HUES64 (cell line): ENCODE measurements at regions not wholly inside any gene's neighbourhood (a gene's known extent, or its start where the extent isn't known, plus 50 kb on each side); places are given as distances from the start of the nearest gene placed in this dataset.
"Not testable (repeated sequence)": the region's sequence is repeated elsewhere in the genome, so short reads cannot be mapped to it uniquely, and the experiment has no call there.

ENCODE experiments used
- H3K27ac ChIP-seq: 2 replicates; pipeline ENCODE4 v1.7.0; 2013; ENCODE audit warnings: low read depth, low read length, inconsistent platforms
- H3K27me3 ChIP-seq: 2 replicates; pipeline ENCODE4 v1.6.1; 2013; ENCODE audit warnings: mild to moderate bottlenecking, low read length; ENCODE audit not compliant: insufficient read depth
- H3K36me3 ChIP-seq: 2 replicates; pipeline ENCODE4 v1.6.1; 2013; ENCODE audit warnings: mild to moderate bottlenecking, low read length; ENCODE audit not compliant: insufficient read depth
- H3K4me1 ChIP-seq: 2 replicates; pipeline ENCODE4 v1.6.1; 2013; ENCODE audit warnings: mild to moderate bottlenecking, low read length, moderate library complexity; ENCODE audit not compliant: insufficient read depth
- H3K4me3 ChIP-seq: 2 replicates; pipeline ENCODE4 v1.5.1; 2013; ENCODE audit warnings: mild to moderate bottlenecking, low read length, moderate library complexity
- H3K9ac ChIP-seq: 2 replicates; pipeline ENCODE4 v1.6.1; 2013; ENCODE audit warnings: mild to moderate bottlenecking, low read depth, low read length
- H3K9me3 ChIP-seq: 2 replicates; pipeline ENCODE4 v1.6.1; 2013; ENCODE audit warnings: low read depth, low read length; ENCODE audit not compliant: insufficient read depth
- whole genome bisulfite sequencing: fragments of 150-250, 120-280 bp; methylation state at CpG from one replicate; pipeline ENCODE4 v1.1.7; 2013; ENCODE audit warnings: missing lambda C conversion rate; 5-methylcytosine and 5-hydroxymethylcytosine counted together

- no peaks in the 10 kb centered on the region for H3K36me3 ChIP-seq
- H3K9me3 ChIP-seq = no peaks in the 10 kb centered on the region
- no peak overlapping the region for H3K9ac ChIP-seq
- no peak overlapping the region for H3K4me3 ChIP-seq
- H3K4me1 ChIP-seq = no peaks in the 10 kb centered on the region
- 96% methylated on average over 4 of the region's 4 CpGs for WGBS
- H3K27ac ChIP-seq = no peak overlapping the region
- no peaks in the 10 kb centered on the region for H3K27me3 ChIP-seq
Measured at GRCh38 chr13:71382285-71382684, 484.7 kb downstream of the DACH1 start.

DNA sequence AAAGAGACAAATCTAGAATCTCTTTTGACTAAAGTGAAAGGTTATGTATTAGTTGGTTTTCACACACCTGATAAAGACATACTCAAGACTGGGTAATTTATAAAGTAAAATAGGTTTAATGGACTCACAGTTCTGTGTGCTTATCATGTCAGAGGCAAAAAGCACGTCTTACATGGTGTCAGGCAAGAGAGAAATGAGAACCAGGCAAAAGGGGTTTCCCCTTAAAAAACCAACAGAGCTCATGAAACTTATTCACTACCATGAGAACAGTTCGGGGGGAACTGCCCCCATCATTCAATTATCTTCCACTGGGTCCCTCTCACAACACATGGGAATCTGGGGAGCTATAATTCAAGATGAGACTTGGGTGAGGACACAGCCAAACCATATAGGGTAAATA lies 486.8 kb downstream of the DACH1 start:
- no peak overlapping the region for H3K4me3 ChIP-seq
- H3K27ac ChIP-seq = no peak overlapping the region
- H3K9me3 ChIP-seq = no peaks in the 10 kb centered on the region
- no peaks in the 10 kb centered on the region for H3K27me3 ChIP-seq
- H3K4me1 ChIP-seq = no peaks in the 10 kb centered on the region
- H3K36me3 ChIP-seq = no peaks in the 10 kb centered on the region
- no peak overlapping the region for H3K9ac ChIP-seq
- WGBS = 91% methylated on average over 2 of the region's 2 CpGs

GRCh38 chr13:71378961-71379905 lies 487.8 kb downstream of the DACH1 start:
- no peaks in the 10 kb centered on the region for H3K36me3 ChIP-seq
- no peaks in the 10 kb centered on the region for H3K27me3 ChIP-seq
- no peak overlapping the region for H3K4me3 ChIP-seq
- H3K4me1 ChIP-seq = no peaks in the 10 kb centered on the region
- no peak overlapping the region for H3K9ac ChIP-seq
- H3K9me3 ChIP-seq = no peaks in the 10 kb centered on the region
- 89% methylated on average over 4 of the region's 5 CpGs for WGBS
- H3K27ac ChIP-seq = no peak overlapping the region

GRCh38 chr13:71374471-71375049 lies 492.4 kb downstream of the DACH1 start:
- no peaks in the 10 kb centered on the region for H3K9me3 ChIP-seq
- 92% methylated on average over 3 of the region's 3 CpGs for WGBS
- H3K9ac ChIP-seq = no peak overlapping the region

GRCh38 chr13:71368336-71368735 lies 498.7 kb downstream of the DACH1 start:
- no peak overlapping the region for H3K4me3 ChIP-seq
- no peaks in the 10 kb centered on the region for H3K4me1 ChIP-seq
- no peak overlapping the region for H3K9ac ChIP-seq
- no peaks in the 10 kb centered on the region for H3K9me3 ChIP-seq
- H3K27ac ChIP-seq = no peak overlapping the region
- no peaks in the 10 kb centered on the region for H3K36me3 ChIP-seq
- no peaks in the 10 kb centered on the region for H3K27me3 ChIP-seq

More at GRCh38 chr13:71374471-71375049, 492.4 kb downstream of the DACH1 start:
- Histone ChIP-seq H3K4me1 (no peaks in the 10 kb centered on the region), H3K36me3 (no peaks in the 10 kb centered on the region), H3K27ac (no peak overlapping the region), H3K27me3 (no peaks in the 10 kb centered on the region), H3K4me3 (no peak overlapping the region)

- Histone ChIP-seq H3K4me1 (no peaks in the 10 kb centered on the region), H3K9ac (no peak overlapping the region), H3K27ac (no peak overlapping the region), H3K27me3 (no peaks in the 10 kb centered on the region), H3K9me3 (no peaks in the 10 kb centered on the region), H3K4me3 (no peak overlapping the region), H3K36me3 (no peaks in the 10 kb centered on the region)
- 91% methylated on average over 1 of the region's 1 CpG for WGBS
Measured at GRCh38 chr13:71360041-71360440, 507.0 kb downstream of the DACH1 start.

DNA sequence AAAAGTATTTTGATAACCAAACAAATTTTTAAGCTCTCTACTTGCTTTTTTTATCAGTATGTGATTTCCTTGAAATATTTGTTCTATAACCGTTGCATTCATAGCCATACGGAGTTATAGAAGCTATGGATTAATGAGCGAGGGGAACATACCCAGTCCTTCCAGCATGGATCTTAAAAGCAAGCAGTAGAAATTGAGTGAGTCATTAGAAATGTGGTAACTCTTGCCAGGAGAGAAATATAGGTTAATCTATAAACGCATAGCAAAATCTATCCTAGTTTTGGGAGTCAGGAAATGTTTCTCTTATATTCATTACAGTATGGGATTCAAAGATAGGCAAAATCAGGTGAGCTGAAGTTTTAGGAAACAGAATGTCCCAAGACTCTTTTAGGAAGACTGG lies 507.4 kb downstream of the DACH1 start:
- H3K4me3 ChIP-seq = no peak overlapping the region
- H3K27ac ChIP-seq = no peak overlapping the region
- H3K9ac ChIP-seq = no peak overlapping the region
- H3K36me3 ChIP-seq = no peaks in the 10 kb centered on the region
- H3K4me1 ChIP-seq = no peaks in the 10 kb centered on the region
- H3K9me3 ChIP-seq = no peaks in the 10 kb centered on the region
- H3K27me3 ChIP-seq = no peaks in the 10 kb centered on the region
- WGBS = over 99% methylated on average over 4 of the region's 4 CpGs

DNA sequence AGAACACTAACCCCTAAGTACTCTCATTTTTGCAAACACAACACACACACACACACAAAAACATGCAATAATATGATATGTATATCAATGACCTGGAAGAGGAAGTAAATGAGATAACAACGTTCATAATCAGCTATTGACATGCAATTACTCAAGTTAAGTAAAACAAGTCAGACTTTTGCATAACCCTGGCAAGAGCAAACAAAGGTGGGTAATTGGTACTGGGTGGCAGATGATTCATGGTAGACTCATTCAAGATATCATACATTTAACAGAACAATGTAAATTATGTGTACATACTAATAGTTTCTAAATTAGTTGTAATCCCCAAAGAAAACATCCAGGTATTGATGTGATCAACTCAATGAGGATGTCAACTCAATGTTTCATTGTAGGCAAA lies 508.8 kb downstream of the DACH1 start:
- Histone ChIP-seq H3K27me3 (no peaks in the 10 kb centered on the region), H3K9me3 (no peaks in the 10 kb centered on the region), H3K4me1 (no peaks in the 10 kb centered on the region), H3K27ac (no peak overlapping the region), H3K36me3 (no peaks in the 10 kb centered on the region), H3K4me3 (no peak overlapping the region), H3K9ac (no peak overlapping the region)
- no CpG with 5 or more reads among the region's 1 CpG for WGBS

GRCh38 chr13:71355010-71355409 lies 512.0 kb downstream of the DACH1 start:
- H3K27ac ChIP-seq = no peak overlapping the region
- H3K36me3 ChIP-seq = no peaks in the 10 kb centered on the region
- no peak overlapping the region for H3K4me3 ChIP-seq
- H3K9me3 ChIP-seq = no peaks in the 10 kb centered on the region
- 93% methylated on average over 7 of the region's 7 CpGs for WGBS
- H3K27me3 ChIP-seq = no peaks in the 10 kb centered on the region
- no peak overlapping the region for H3K9ac ChIP-seq
- H3K4me1 ChIP-seq = no peaks in the 10 kb centered on the region

DNA sequence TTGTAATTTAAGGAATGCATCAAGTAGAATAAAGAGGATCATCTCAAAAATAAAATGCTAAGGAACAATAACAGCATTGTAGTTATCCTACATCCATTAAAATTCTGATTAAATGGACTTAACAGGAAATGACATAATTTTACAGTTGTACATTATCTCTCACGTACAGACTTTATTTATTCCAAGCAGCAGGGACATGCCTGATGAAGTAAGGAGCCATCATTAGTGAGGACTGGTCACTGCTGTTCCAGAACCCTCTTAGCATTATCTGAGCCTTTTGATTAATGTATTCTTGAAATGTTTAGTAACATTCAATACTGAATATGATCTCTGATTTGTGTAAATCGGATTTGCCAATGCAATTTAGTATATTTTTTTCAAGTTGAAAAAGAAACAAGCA lies 516.1 kb downstream of the DACH1 start:
- Histone ChIP-seq H3K27me3 (no peaks in the 10 kb centered on the region), H3K36me3 (no peaks in the 10 kb centered on the region), H3K9me3 (no peaks in the 10 kb centered on the region), H3K27ac (no peak overlapping the region), H3K9ac (no peak overlapping the region), H3K4me1 (no peaks in the 10 kb centered on the region), H3K4me3 (no peak overlapping the region)
- 93% methylated on average over 2 of the region's 2 CpGs for WGBS

DNA sequence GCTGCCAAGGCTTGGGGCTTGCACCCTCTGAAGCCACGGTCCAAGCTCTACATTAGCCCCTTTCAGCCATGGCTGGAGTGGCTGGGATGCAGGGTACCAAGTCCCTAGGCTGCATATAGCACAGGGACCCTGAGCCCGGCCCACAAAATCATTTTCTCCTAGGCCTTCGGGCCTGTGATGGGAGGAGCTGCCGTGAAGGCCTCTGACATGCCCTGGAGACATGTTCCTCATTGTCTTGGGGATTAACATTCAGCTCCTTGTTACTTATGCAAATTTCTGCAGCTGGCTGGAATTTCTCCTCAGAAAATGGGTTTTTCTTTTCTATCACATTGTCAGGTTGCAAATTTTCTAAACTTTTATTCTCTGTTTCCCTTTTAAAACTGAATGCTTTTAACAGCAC lies 521.1 kb downstream of the DACH1 start:
- not testable (repeated sequence) for H3K9me3 ChIP-seq, H3K4me1 ChIP-seq, H3K36me3 ChIP-seq, H3K4me3 ChIP-seq, H3K9ac ChIP-seq, H3K27me3 ChIP-seq, H3K27ac ChIP-seq
- WGBS = 86% methylated on average over 4 of the region's 4 CpGs
